Tibial artery (tissue), 4 donors: ENCODE measurements at regions not wholly inside any gene's neighbourhood (a gene's known extent, or its start where the extent isn't known, plus 50 kb on each side); places are given as distances from the start of the nearest gene placed in this dataset.

ENCODE experiments used
- DNase-seq, 2 donors: peaks; one replicate each; pipeline ENCODE4 v3.0.0-alpha.2; 2019
- H3K27ac ChIP-seq, 2 donors: fragments of 200-600 bp; sonication (generic) in 1 of 2; 1 replicate in 1 of 2; 2 replicates in 1 of 2; pipeline ENCODE4 v1.5.1; 2018 to 2019; ENCODE audit warnings: mild to moderate bottlenecking in 1 of 2
- H3K27me3 ChIP-seq, 2 donors: fragments of 200-600 bp; sonication (generic) in 1 of 2; one replicate each; pipeline versions ENCODE4 v1.5.1 to v1.6.0; 2016 to 2019
- H3K36me3 ChIP-seq, 3 donors: fragments of 200-600 bp; sonication (generic) in 2 of 3; one replicate each; pipeline ENCODE4 v1.5.1; 2016 to 2019; ENCODE audit warnings: mild to moderate bottlenecking in 2 of 3
- H3K4me1 ChIP-seq, 4 donors: fragments of 200-600 bp; sonication (generic) in 2 of 4; 1 replicate in 3 of 4; 2 replicates in 1 of 4; pipeline ENCODE4 v1.5.1; 2016 to 2019
- H3K4me3 ChIP-seq, 2 donors: fragments of 200-600 bp; sonication (generic) in 1 of 2; 1 replicate in 1 of 2; 2 replicates in 1 of 2; pipeline ENCODE4 v1.5.1; 2018 to 2019; ENCODE audit warnings: mild to moderate bottlenecking in 2 of 2
- H3K9me3 ChIP-seq, 3 donors: fragments of 200-600 bp; sonication (generic) in 1 of 3; one replicate each; pipeline ENCODE4 v1.5.1; 2016 to 2019
- CTCF ChIP-seq, 2 experiments: fragments of 200-600 bp in 1 of 2; fragments of 450-650 bp in 1 of 2; IDR thresholded peaks; one replicate each; pipeline ENCODE4 v1.5.1; 2017 to 2019; ENCODE audit warnings: antibody characterized with exemption in 2 of 2, mild to moderate bottlenecking in 1 of 2, moderate library complexity in 1 of 2
- intact Hi-C: fragments of 100-400 bp; cut with DNase I; formaldehyde crosslinking; loops from one replicate; pipeline ENCODE4 v1.15.0; 2023; ENCODE audit warnings: low total_unique reads

- Histone ChIP-seq H3K27ac (no peak overlapping the region), H3K9me3 (no peaks in the 10 kb centered on the region), H3K4me3 (no peak overlapping the region), H3K27me3 (no peaks in the 10 kb centered on the region), H3K4me1 (no peaks in the 10 kb centered on the region), H3K36me3 (no peaks in the 10 kb centered on the region)
- no peak for TF ChIP-seq CTCF (IDR thresholded peaks at IDR 0.05)
- no peak for DNase-seq
- intact Hi-C loops = loop anchor here (5.0 kb wide), 1 partner anchor 1331 kb away; no protein-coding TSS in a partner anchor
Measured at GRCh38 chr11:29916040-29916439, 100.8 kb downstream of the KCNA4 start.

DNA sequence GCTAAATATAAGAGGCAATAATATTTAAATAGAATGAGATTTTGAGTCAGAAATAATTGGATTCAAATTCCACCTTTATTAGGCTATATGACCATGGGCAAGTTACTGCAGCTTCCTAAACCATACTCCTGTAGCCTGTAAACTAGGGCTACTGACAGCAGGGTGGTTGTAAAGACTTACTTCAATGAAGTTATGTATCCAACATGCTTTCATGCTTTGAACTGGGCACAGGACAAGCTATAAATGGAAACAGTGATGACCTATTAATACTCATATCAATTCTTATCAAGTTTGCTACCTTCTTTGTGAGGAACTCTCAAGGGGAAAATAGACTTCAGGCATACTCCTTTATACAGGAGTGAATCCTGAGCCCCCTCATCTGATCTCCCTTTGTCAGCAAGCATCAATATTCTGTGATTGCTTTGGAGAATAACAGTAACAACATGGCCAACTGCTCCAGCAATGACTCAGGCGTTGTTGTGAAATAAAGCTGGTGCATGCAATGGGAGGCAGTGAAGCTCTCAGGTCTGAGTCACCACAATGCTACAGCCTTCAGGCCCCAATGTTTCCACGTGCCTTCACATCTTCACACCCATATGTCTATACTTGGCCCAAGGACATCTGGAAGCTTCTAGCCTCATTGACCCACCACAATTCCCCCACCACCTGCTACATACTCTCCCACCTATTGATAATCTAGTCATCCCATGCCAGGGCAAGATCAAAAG lies 102.5 kb downstream of the KCNA4 start:
- H3K27ac ChIP-seq = no peak overlapping the region
- intact Hi-C loops = no loop called here
- no peak for TF ChIP-seq CTCF (IDR thresholded peaks at IDR 0.05)
- H3K27me3 ChIP-seq = no peaks in the 10 kb centered on the region
- no peak for DNase-seq
- H3K4me3 ChIP-seq = no peak overlapping the region
- no peaks in the 10 kb centered on the region for H3K36me3 ChIP-seq
- no peaks in the 10 kb centered on the region for H3K4me1 ChIP-seq
- H3K9me3 ChIP-seq = no peaks in the 10 kb centered on the region

GRCh38 chr11:29913352-29913751 lies 103.5 kb downstream of the KCNA4 start:
- intact Hi-C loops = no loop called here
- H3K27me3 ChIP-seq = no peaks in the 10 kb centered on the region
- H3K27ac ChIP-seq = no peak overlapping the region
- no peaks in the 10 kb centered on the region for H3K4me1 ChIP-seq
- H3K9me3 ChIP-seq = no peaks in the 10 kb centered on the region
- no peak for DNase-seq
- no peak for TF ChIP-seq CTCF (IDR thresholded peaks at IDR 0.05)
- H3K36me3 ChIP-seq = no peaks in the 10 kb centered on the region
- H3K4me3 ChIP-seq = no peak overlapping the region

- no peak for DNase-seq
- Histone ChIP-seq H3K9me3 (peaks cover 0 to 1% (median 0%) of the 10 kb centered on the region in 3 donors), H3K4me1 (no peaks in the 10 kb centered on the region), H3K36me3 (no peaks in the 10 kb centered on the region), H3K27me3 (no peaks in the 10 kb centered on the region), H3K4me3 (no peak overlapping the region), H3K27ac (no peak overlapping the region)
- TF ChIP-seq CTCF (IDR thresholded peaks at IDR 0.05) = no peak
- intact Hi-C loops = no loop called here
Measured at GRCh38 chr11:29900382-29900781, 116.4 kb downstream of the KCNA4 start.

GRCh38 chr11:29879560-29879959 lies 137.3 kb downstream of the KCNA4 start:
- no peak overlapping the region for H3K4me3 ChIP-seq
- TF ChIP-seq CTCF (IDR thresholded peaks at IDR 0.05) = no peak
- no peaks in the 10 kb centered on the region for H3K4me1 ChIP-seq
- intact Hi-C loops = no loop called here
- H3K36me3 ChIP-seq = no peaks in the 10 kb centered on the region
- no peaks in the 10 kb centered on the region for H3K27me3 ChIP-seq
- no peak overlapping the region for H3K27ac ChIP-seq
- no peak for DNase-seq
- no peaks in the 10 kb centered on the region for H3K9me3 ChIP-seq
